Ureter (tissue), 1 donor: ENCODE measurements at regions not wholly inside any gene's neighbourhood (a gene's known extent, or its start where the extent isn't known, plus 50 kb on each side); places are given as distances from the start of the nearest gene placed in this dataset.
"Not testable (repeated sequence)": the region's sequence is repeated elsewhere in the genome, so short reads cannot be mapped to it uniquely, and the experiment has no call there.

ENCODE experiments used
- DNase-seq: peaks from one replicate; pipeline ENCODE4 v3.0.0-alpha.2; 2020; ENCODE audit warnings: low spot score
- donor health status: DM: yes; HTN: yes; CAD: no.

DNA sequence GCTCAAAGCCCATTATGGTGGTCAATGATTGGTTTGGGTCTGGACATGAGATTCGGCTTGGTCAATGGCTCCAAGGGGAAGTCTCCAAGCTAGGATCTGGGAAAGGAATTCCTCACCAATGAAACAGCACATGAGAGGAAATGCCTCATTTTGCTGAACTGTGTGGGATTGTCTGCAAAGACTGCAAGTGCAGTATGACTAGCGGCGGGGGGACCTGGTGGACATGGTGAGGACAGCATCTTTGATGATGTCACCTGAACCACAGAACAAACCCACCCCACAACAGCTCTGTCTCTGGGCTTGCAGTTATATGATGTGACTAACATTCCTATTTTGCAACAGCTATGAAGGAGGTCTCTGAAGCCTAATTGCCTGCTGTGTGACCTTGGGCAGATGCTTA lies 50.6 kb upstream of the NKD1 start:
- no peak for DNase-seq

DNA sequence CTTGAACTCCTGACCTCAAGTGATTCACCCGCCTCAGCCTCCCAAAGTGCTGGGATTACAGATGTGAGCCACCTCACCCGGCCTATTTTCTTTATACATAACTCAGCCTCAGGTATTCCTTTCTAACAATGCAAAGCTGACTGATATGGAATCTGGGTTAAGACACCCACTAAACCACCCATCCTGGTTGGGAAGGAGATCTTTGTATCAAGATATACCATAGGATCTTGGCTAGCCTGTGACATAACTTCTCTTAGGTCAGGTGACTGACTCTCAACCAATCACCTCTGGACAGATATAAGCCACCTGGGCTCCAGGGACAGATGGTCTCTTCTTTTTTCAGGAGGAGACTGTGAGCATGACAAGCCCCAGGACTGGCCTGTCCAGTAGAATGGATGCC lies 51.2 kb upstream of the NKD1 start:
- no peak for DNase-seq

DNA sequence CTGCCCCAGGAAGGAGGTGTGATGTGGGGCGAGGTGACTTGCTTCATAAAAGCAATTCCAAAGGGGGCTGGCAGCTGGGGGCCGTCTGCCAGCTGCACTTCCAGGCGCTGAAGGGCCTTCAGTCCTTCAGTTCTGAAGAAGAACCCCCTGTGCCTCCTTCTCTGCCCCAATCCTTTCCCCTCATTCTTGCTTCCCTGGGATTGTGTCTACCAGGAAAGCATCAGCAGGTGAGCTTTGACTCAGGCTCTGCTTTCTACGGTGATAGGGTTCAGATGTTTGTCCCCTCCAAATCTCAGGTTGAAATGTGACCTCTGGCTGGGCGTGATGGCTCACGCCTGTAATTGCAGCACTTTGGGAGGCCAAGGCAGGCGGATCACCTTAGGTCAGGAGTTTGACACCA lies 52.5 kb upstream of the NKD1 start:
- DNase-seq: no peak

DNA sequence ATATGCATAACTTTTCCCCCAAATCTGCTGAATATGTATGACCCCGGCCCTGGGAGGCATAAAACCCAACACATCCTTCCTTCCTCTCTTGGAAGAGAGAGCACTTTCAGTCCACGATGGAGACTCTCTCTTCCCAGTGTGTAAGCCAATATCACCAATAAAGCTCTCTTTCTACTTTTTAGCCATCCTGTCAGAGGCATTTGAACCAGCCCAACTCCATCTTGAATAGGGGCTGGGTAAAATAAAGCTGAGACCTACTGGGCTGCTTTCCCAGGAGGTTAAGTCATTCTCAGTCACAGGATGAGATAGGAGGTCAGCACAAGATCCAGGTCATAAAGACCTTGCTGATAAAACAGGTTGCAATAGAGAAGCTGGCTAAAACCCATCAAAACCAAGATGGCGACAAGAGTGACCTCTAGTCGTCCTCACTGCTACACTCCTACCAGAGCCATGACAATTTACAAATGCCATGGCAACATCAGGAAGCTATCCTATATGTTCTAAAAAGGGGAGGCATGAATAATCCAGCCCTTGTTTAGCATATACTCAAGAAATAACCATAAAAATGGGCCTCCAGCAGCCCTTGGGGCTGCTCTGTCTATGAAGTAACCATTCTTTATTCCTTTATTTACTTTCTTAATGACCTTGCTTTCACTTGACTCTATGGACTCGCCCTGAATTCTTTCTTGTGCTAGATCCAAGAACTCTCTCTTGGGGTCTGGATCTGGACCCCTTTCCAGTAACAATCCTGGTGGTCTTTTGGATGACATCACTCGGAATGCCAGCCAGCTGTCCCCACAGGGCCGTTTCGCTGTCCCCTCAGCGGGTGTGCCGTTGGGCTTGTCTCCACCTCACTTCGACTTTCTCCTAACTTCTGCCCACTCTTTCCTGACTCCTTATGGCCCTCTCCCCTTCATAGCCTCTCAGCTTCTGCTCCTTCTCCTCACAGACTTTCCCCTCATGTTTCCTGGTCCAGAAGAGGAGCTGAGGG lies 53.4 kb upstream of the NKD1 start:
- DNase-seq: no peak

DNA sequence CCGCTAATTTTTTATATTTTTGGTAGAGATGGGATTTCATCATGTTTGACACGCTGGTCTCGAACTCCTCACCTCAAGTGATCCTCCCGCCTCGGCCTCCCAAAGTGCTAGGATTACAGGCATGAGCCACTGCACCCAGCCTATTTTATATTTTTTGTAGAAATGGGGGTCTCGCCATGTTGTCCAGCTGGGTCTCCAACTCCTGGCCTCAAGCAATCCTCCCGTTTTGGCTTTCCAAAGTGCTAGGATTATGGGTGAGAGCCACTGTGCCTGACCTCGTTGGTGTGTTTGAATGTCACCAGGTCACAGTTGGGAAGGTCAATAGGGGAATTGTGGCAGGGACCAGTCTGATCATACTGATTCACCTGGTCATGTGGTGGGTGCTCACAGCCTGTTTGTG lies 56.7 kb upstream of the NKD1 start:
- no peak for DNase-seq

DNA sequence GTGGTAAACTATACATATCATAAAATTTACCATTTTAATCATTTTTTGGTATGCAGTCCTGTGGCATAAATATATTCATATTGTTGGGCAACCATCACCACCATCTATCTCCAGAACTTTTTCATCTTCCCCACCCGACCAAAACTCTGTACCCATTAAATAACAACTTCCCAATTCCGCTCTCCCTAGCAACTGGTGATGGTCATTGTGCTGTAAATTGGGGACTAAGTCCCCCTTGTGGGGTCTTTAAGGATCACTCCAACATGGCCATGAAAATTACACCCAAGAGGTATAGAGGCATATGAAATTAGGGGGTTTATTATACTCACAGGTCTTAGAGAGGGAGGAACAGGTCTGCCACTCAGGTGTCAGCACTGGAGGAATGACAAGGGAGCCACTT lies 57.4 kb upstream of the NKD1 start:
- DNase-seq: no peak

DNA sequence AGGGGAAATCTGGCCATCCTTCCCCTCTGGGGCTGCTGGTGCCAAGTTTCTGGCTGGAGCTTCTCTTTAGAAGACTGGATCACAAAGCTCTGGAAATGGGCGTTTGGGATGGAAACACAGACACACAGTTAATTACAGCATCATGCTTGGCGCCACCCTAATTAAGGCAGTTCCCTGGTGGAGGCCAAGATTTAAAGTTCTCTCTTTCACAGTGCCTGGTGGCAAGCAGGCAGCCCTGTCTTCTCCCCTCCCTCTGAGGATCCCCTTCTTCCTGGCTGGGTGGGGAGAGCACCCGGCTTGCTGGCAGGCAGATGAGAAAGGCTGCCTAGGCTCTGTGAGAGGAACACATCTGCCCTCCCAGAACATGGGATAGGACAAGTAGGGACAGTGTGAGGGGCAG lies 59.0 kb upstream of the NKD1 start:
- no peak for DNase-seq

DNA sequence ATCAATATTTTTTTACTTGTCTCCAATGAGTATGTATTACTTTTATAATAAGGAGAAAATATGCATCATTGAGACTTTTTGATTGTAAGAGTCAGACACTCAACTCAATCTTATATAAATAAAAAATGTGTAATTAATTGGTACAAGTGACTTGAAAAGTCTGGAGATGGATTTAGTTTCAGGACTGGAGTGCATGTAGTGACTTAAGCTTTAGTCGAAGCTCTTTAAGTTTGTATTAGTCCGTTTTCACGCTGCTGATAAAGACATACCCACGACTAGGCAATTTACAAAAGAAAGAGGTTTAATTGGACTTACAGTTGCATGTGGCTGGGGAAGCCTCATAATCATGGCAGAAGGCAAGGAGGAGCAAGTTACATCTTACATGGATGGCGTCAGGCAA lies 60.7 kb upstream of the NKD1 start:
- no peak for DNase-seq

DNA sequence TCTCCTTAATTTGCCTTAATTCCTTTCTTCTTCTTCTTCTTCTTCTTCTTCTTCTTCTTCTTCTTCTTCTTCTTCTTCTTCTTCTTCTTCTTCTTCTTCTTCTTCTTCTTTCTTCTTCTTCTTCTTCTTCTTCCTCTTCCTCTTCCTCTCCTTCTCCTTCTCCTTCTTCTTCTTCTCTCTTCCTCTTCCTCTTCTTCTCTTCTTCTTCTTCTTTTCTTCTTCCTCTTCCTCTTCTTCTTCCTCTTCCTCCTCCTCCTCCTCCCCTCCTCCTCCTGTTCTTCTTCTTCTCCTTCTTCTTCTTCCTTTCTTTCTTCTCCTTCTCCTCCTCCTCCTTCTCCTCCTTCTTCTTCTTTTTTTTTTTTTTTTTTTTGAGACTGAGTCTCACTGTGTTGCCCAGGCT lies 62.0 kb upstream of the NKD1 start:
- DNase-seq: not testable (repeated sequence)

DNA sequence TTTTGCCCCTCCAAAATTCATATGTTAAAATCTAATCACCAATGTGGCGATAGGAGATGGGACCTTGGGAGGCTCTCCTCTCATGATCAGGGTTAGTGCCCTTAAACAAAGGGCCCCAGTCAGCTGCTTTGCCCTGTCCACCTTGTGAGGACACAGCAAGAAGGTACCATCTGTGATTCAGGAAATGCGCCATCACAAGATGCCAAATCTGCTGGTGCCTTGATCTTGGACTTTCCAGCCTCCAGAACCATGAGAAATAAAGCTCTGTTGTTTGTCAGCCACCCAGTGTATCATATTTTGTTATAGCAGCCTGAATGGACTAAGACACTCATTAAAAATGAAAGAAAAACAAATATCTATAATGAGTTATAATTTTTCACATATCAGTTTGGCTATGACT lies 63.0 kb upstream of the NKD1 start:
- DNase-seq: no peak

DNA sequence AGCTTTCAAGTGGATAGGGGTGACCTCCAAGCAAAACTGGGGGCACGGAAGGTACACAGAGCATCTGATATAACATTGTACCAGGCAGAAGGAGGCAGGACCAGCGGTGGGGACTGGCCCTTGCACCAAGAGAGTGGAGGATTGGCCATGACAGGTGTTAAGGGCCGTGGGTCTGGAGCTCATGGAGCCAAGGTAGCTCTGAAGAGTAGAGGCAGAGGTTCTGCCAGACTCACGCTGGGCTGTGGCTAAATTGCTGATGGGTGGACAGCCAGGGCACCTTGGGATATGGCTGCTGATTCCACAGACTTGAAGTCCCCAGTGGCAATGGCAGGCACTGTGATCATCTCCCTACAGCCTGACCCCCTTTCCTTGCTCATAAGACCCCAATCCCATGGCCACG lies 65.9 kb upstream of the NKD1 start:
- DNase-seq: no peak

DNA sequence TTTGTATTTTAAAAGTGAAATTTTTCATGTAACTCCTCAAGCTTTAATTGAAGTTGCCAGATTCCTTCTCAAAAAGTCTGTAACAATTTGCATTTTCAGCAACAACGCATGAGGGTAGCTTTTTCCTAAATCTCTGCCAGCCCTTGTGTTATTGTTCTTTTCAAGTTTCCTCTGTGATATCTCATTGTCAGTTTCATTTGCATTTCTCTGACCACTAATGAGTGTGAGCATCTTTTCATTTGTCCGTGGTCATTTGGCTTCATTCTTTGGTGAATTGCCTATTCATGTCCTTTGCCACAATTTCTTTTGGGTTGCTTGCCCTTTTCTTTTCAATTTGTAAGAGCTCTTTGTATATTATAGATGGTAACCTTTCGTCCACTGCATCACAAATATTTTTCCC lies 68.0 kb upstream of the NKD1 start:
- DNase-seq: no peak

DNA sequence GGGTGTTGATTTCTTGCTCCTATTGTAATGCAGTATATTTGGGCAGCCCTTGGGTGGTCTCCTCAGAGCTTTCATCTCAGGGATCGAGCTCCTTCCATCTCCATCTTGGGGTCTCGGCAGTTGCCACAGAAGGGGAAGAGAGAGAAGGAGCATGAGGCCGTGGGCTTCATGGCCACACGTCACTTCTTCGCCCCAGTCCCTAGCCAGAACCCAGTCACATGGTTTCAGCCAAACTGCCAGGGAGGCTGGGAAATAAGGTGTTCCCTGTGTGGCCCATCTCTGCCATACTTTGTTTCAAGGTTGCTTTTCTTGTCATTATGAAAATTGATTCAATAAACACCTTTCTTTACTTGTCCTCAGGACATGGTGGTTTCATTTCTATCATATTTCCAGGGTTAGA lies 68.4 kb upstream of the NKD1 start:
- DNase-seq: no peak

DNA sequence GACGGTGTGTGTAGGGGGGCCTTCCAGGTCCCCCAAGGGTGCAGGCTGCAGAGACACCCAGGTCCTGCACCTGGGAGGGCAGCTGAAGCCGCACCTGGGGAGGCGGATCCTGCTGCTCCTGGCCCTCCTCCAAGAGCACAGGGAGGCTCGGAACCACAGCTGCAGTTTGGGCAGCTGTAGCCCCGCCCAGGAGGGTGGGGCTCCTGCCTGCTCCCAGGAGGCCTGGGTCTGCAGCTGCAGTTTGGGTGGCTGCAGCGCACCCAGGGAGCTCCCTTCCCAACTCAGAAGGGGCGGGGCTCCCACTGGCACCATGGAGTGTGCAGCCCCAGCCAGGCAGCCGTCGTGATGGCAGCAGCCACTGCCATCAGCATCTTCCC lies 69.4 kb upstream of the NKD1 start:
- DNase-seq: no peak

DNA sequence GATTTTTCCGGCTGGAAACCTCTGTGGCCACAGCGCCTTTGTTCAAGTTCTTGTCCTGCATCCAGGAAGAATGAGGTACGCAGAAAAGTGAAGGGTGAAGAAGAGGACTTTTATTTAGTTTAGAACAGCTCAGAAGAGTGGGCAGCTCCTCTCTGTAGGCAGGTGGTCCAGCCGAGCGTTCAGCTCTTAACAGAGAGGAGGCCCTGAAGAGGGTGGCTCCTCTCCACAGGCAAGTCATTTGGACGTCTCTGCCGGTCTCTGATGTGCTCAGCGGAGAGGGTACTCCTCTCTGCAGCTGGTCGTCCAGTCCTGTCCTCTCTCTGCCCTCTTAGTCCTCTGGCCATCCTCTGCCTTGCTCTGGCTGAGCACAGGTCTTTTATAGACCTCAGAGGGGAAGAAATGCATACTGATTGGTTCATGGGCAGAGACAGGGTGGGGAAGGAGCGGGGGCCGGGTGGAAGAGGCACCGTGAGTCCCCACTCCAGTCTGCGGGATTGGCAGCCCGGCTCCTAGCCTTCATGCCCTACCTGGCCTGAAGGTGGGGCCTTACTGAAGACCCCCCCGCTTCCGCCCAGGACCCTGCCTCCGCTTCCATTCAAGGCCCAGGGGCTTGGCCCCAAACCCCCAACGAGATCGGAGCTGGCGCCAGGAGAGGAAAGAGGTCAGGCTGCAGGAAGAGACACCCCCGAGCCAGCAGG lies 70.0 kb upstream of the NKD1 start:
- DNase-seq: no peak

DNA sequence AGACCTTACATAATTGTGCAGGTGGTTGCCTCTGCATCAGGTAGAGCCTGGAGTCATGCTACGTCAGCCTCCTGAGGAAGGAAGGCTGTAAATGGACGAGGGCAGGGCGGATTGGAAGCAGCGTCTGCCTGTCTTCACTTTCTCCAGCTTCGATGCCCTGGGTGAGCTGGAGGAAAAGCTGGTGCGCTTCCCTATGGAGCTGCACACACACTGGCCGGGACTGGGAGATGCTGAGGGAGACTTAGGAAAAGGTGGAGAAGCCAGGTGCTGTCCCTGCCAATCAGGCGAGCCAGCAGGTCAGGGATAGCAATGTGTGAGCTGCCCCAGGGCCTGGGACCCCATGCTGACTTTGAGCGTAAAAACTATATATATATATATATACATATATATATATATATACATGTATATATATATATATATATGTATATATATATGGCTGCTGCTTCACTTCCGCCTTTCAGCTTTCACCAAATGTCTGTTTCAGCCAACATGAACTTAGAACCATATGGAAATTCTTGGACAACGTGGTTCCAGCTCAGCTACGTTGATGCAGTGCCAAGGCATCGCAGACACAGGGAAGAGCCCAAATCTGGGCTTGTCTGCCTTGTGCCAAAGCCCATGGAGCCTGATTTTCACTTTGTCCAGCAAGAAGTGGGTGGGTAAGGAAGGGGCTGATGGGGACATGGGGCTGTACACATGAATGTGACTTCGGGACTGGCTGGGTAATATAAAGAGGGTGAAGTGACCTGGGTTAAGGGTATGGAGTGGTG lies 71.5 kb upstream of the NKD1 start:
- no peak for DNase-seq

DNA sequence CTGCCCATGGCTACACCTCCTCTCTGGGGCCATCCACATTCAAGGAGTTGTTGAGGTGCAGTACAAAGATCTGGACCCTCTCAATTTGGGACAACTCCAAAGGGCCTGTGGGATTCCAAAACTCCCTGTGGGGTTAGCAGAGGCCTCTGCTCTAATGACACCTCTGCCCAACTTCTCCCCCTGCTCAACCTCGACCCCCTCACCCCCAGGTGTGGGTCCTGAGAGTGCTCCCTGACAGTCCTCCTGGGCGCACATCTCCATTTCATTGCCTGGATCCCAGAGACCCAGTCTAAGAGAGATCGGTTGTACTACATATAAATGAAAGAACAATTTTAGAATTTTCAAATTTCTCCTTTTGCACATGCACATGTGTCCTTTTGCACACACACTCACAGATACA lies 73.0 kb upstream of the NKD1 start:
- no peak for DNase-seq

DNA sequence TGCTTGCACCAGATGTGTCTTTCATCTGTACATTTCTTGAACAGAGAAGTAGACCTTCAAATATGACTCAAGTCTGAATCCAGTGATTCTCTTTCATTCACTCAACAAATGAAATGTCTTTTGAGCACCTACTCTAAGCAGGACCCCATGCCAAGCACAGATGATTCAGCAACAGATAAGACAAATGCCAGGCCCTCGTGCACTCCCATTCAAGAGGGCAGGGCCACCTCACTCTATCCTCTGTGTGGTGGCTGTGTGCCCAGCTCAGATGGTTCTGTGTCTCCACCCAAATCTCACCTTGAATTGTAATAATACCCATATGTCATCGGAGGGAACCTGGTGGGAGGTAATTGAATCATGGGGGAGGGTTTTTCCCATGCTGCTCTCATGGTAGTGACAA lies 74.1 kb upstream of the NKD1 start:
- DNase-seq: no peak

DNA sequence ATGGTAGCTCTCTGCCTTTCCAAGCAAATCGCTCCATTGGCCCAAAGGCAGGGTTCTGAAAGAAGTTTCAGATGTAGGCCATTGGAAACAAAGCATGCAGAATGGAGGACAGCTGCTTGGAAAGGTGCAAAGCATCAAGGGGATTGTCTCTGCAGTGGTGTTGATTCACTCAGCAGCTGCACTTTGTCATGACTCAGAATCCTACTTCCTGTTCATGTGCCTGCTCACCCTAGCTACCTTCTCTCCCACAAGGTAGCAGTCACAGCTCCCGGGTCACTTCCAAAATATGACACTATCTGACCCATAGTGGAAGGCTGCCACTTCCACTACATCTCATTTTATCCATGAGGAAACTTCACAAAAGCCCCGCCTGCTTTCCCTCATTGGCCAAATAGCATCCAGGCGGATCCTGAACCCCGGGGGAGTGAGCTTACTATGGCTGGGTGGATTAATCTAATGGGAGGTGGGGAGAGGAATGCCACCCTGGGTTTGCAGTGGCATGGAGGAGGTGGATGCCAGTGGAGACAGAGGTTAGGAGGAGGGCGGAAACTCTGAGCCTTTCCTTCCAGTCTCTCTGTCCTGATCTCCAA lies 74.7 kb upstream of the NKD1 start:
- DNase-seq: no peak

DNA sequence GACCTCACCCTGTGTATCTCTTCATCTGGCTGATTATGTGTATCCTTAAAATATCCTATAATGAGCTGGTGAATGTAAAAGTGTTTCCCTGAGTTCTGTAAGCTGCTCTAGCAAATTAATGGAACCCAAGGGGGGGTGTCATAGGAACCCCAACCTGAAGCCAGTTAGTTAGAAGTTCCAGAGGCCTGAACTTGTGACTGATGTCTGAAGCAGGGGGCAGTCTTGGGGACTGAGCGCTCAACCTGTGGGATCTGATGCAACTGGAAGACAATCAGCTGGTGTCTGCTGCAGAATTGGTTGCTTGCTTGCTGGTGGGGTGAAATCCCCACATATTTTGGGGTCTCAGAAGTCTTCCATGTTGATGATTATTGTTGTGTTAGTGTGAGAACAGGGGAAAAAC lies 75.7 kb upstream of the NKD1 start:
- DNase-seq: no peak

DNA sequence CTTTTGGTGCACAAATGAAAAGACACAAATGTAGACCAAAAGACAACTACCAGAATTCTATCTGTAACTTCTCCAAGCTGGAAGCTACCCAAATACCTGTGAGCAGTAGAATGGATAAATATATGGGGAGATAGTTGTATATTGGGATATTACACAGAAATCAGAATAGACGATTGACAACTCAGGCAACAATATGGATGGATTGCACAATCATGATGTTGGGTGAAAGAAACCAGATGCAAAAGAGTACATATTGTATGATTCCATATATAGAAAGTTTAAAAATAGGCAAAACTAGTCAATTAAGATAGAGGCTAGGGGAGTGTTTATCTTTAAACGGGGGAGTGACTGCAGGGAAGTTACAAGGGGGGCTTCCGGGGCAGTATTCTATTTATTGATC lies 77.5 kb upstream of the NKD1 start:
- no peak for DNase-seq

DNA sequence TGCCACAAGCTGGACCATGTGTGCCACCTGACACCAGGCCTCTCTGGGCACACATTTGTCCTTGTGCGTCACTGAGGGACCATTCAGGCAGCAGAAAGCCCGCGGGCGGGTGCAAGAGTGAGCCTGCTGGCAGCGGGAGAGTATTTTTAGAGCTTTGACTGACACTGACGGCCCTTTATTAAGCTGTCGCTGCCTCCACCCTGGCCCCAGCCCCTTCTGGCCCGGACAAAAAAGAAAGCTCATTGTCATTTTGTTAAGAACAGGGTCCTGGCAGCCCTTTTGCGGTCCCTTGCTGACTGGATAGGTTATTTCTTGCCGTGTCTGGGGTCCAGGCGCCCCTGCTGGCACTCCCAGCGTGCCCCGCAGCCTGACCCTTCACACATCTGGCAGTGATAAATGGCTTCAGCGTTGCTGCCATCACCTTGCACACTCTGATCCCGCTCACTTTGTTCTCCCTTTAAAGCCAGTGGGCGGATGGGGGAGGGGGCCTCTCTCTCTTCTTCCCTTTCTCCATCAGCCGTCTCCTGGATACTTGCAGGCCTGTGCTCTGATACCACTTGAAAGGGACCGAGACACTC lies 78.4 kb upstream of the NKD1 start:
- no peak for DNase-seq
